Esophagus muscularis mucosa (tissue), 4 donors: ENCODE measurements at regions not wholly inside any gene's neighbourhood (a gene's known extent, or its start where the extent isn't known, plus 50 kb on each side); places are given as distances from the start of the nearest gene placed in this dataset.

Experiments
- DNase-seq: peaks from one replicate; pipeline ENCODE4 v3.0.0-alpha.2; 2017; ENCODE audit errors: extremely low spot score
- H3K27ac ChIP-seq, 4 donors: fragments of 200-600 bp; sonication (generic); replicated peaks in 1 of 4; 1 replicate in 3 of 4; 2 replicates in 1 of 4; pipeline ENCODE4 v1.5.1; 2016 to 2019; ENCODE audit warnings: mild to moderate bottlenecking in 1 of 4
- H3K27me3 ChIP-seq, 4 donors: fragments of 200-600 bp; sonication (generic); one replicate each; pipeline versions ENCODE4 v1.5.1 to v1.6.0; 2016 to 2019
- H3K36me3 ChIP-seq, 4 donors: fragments of 200-600 bp; sonication (generic); one replicate each; pipeline ENCODE4 v1.5.1; 2016 to 2019
- H3K4me1 ChIP-seq, 4 donors: fragments of 200-600 bp; sonication (generic); one replicate each; pipeline ENCODE4 v1.5.1; 2016 to 2019
- H3K4me3 ChIP-seq, 4 donors: fragments of 200-600 bp; sonication (generic); 1 replicate in 2 of 4; 2 replicates in 2 of 4; pipeline ENCODE4 v1.5.1; 2016 to 2019; ENCODE audit warnings: mild to moderate bottlenecking in 4 of 4, moderate library complexity in 1 of 4
- H3K9me3 ChIP-seq, 4 donors: fragments of 200-600 bp; sonication (generic); 1 replicate in 3 of 4; 2 replicates in 1 of 4; pipeline ENCODE4 v1.5.1; 2016 to 2019
- EP300 ChIP-seq: sonication (generic); formaldehyde crosslinking; IDR thresholded peaks from one replicate; pipeline ENCODE4 v1.6.1; 2017; ENCODE audit warnings: antibody characterized with exemption
- POLR2A ChIP-seq: fragments of 450-650 bp; IDR thresholded peaks from one replicate; pipeline ENCODE4 v1.6.1; 2017; ENCODE audit warnings: antibody characterized with exemption, moderate library complexity, mild to moderate bottlenecking, low read depth
- POLR2AphosphoS5 ChIP-seq, 2 donors: sonication (generic); formaldehyde crosslinking; IDR thresholded peaks; one replicate each; pipeline ENCODE4 v1.6.1; 2017; ENCODE audit warnings: antibody characterized with exemption in 2 of 2
- WGBS: methylation state at CpG from one replicate; pipeline ENCODE4 v1.1.5; 2018; 5-methylcytosine and 5-hydroxymethylcytosine counted together
- intact Hi-C: fragments of 100-400 bp; cut with DNase I; formaldehyde crosslinking; loops from one replicate; pipeline ENCODE4 v1.15.1; 2023
- TF ChIP-seq, protein P1 (sequence below), 3 experiments: fragments of 200-600 bp in 2 of 3; fragments of 450-650 bp in 1 of 3; sonication (generic) in 2 of 3; IDR thresholded peaks; one replicate each; pipeline ENCODE4 v1.5.1; 2017 to 2019; ENCODE audit warnings: antibody characterized with exemption in 3 of 3, mild to moderate bottlenecking in 2 of 3, moderate library complexity in 1 of 3

DNA sequence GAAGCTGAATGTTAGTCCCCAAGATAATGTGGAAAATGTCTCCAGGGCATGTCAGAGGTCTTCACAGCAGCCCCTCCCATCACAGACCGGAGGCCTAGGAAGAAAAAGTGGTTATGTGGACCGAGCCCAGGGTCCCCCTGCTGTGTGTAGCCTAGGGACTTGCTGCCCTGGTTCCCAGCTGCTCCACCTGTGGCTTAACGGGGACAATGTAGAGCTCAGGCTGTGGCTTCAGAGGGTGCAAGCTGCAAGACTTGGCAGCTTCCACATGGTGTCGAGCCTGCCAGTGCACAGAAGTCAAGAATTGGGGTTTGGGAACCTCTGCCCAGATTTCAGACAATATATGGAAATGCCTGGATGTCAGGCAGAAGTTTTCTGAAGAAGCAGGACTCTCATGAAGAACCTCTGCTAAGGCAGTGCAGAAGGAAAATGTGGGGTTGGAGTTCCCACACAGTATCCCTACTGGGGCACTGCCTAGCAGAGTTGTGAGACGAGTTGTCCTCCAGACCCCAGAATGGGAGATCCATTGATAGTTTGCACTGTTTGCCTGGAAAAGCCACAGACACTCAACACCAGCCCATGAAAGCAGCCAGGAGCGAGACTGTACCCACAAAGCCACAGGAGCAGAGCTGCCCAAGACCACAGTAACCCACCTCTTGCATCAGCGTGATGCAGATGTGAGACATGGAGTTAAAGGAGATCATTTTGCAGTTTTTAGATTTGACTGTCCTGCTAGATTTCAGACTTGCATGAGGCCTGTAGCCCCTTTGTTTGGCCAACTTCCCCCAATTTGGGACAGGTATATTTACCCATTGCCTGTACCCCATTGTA, 204.9 kb downstream of the MRPL39 start:
- no peaks in the 10 kb centered on the region for H3K36me3 ChIP-seq
- no peak overlapping the region for H3K27ac ChIP-seq
- no peaks in the 10 kb centered on the region for H3K4me1 ChIP-seq
- H3K9me3 ChIP-seq, result no peaks in the 10 kb centered on the region
- no peak for DNase-seq
- H3K4me3 ChIP-seq, result no peak overlapping the region
- TF ChIP-seq POLR2AphosphoS5 (IDR thresholded peaks at IDR 0.05), result no peak
- no peak for TF ChIP-seq EP300
- TF ChIP-seq, protein P1, sequence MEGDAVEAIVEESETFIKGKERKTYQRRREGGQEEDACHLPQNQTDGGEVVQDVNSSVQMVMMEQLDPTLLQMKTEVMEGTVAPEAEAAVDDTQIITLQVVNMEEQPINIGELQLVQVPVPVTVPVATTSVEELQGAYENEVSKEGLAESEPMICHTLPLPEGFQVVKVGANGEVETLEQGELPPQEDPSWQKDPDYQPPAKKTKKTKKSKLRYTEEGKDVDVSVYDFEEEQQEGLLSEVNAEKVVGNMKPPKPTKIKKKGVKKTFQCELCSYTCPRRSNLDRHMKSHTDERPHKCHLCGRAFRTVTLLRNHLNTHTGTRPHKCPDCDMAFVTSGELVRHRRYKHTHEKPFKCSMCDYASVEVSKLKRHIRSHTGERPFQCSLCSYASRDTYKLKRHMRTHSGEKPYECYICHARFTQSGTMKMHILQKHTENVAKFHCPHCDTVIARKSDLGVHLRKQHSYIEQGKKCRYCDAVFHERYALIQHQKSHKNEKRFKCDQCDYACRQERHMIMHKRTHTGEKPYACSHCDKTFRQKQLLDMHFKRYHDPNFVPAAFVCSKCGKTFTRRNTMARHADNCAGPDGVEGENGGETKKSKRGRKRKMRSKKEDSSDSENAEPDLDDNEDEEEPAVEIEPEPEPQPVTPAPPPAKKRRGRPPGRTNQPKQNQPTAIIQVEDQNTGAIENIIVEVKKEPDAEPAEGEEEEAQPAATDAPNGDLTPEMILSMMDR (IDR thresholded peaks at IDR 0.05), result no peak
- TF ChIP-seq POLR2A, result no peak
- peaks cover 0 to 6% (median 0%) of the 10 kb centered on the region in 4 donors for H3K27me3 ChIP-seq
- intact Hi-C loops, result no loop called here
- WGBS, result 69% methylated on average over 6 of the region's 7 CpGs

DNA sequence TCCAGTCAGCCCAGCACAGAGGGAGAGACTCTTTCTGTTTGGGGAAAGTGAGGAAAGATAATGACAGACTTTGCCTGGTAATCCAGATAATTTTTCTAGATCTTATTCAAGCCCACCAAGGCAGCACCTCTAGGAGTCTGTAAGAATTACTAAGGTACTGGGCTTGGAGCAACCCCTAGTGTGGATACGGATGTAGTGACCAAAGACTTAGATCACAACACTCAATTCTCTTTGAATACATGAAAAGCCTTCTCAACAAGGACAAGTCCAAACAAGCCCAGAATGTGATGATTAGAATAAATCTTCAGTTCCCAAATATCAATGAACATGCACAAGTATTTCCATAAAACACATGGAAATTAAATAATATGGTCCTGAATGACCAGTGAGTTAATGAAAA, 206.9 kb downstream of the MRPL39 start:
- DNase-seq, result no peak
- Histone ChIP-seq H3K27ac (no peak overlapping the region), H3K4me3 (no peak overlapping the region), H3K4me1 (no peaks in the 10 kb centered on the region), H3K27me3 (no peaks in the 10 kb centered on the region), H3K36me3 (no peaks in the 10 kb centered on the region), H3K9me3 (no peaks in the 10 kb centered on the region)
- no peak for TF ChIP-seq POLR2A
- TF ChIP-seq EP300, result no peak
- TF ChIP-seq POLR2AphosphoS5 (IDR thresholded peaks at IDR 0.05), result no peak
- TF ChIP-seq, protein P1 (IDR thresholded peaks at IDR 0.05), result no peak
- WGBS, result 93% methylated on average over 1 of the region's 1 CpG
- intact Hi-C loops, result no loop called here

DNA sequence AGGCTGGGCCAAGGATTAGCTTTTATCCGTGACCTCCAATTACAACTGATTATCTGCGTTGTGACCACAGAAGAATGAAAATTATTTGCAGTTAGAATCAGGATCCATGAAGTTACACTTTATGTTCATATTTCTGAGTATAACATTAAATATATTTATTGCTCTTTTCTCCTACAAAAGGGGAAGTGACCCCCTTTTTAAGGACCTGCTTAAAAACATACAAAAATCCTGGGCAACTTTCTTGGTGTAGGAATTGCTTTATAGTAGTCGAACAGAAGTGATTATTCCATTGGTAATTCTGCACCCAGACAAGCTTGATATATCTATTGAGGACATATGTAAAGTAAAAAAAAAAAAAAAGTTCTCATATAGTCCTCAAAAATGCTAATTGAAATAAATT, 208.7 kb downstream of the MRPL39 start:
- 94% methylated on average over 3 of the region's 3 CpGs for WGBS
- H3K9me3 ChIP-seq, result no peaks in the 10 kb centered on the region
- H3K4me1 ChIP-seq, result no peaks in the 10 kb centered on the region
- no peak for TF ChIP-seq EP300
- TF ChIP-seq, protein P1 (IDR thresholded peaks at IDR 0.05), result no peak
- TF ChIP-seq POLR2AphosphoS5 (IDR thresholded peaks at IDR 0.05), result no peak
- no peak for TF ChIP-seq POLR2A
- H3K36me3 ChIP-seq, result no peaks in the 10 kb centered on the region
- intact Hi-C loops, result no loop called here
- DNase-seq, result no peak
- no peak overlapping the region for H3K27ac ChIP-seq
- no peak overlapping the region for H3K4me3 ChIP-seq
- no peaks in the 10 kb centered on the region for H3K27me3 ChIP-seq

DNA sequence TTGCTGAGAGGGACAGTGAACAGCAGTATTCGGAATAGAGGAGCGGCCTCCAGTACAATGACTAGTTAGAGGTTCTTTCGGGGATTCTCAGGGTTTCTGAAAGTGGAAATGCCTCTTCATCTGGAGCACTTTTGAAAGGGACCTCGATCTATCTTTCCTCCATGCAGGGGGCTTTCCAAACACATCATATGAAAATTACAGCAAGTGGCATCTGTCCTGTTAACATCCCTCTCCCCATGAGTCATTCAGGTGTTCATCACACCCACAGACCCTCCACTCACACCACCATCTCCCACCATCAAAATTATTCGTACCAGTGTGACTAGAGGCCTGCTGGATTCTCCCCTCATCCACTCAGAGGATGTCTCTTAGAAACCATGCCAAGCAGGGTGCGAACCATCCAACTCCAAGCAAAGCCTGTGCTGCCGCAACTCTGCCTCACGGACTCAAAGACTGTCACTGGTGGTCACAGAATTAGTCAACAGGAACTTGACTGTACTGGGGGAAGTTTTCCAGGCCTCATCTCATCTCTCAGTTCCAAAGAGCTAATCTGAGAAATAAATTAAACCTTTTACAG, 211.1 kb downstream of the MRPL39 start:
- H3K36me3 ChIP-seq, result no peaks in the 10 kb centered on the region
- 84% methylated on average over 8 of the region's 8 CpGs for WGBS
- no peaks in the 10 kb centered on the region for H3K9me3 ChIP-seq
- TF ChIP-seq, protein P1 (IDR thresholded peaks at IDR 0.05), result no peak
- TF ChIP-seq POLR2AphosphoS5 (IDR thresholded peaks at IDR 0.05) (no peak), EP300 (no peak), POLR2A (no peak)
- intact Hi-C loops, result no loop called here
- no peaks in the 10 kb centered on the region for H3K4me1 ChIP-seq
- no peak overlapping the region for H3K27ac ChIP-seq
- H3K27me3 ChIP-seq, result no peaks in the 10 kb centered on the region
- no peak for DNase-seq
- no peak overlapping the region for H3K4me3 ChIP-seq
